ENCODE measurements at regions not wholly inside any gene's neighbourhood (a gene's known extent, or its start where the extent isn't known, plus 50 kb on each side); places are given as distances from the start of the nearest gene placed in this dataset.

GRCh38 chr12:24083838-24084237, 134.4 kb upstream of the SOX5 start:
- TF ChIP-seq CTCF (IDR thresholded peaks at IDR 0.05; ENCODE audit: insufficient read depth, low read length): no peak
- no peak for DNase-seq (ENCODE audit: low read depth)
- no peak overlapping the region for H3K4me3 ChIP-seq (ENCODE audit: low read depth, low read length)

DNA sequence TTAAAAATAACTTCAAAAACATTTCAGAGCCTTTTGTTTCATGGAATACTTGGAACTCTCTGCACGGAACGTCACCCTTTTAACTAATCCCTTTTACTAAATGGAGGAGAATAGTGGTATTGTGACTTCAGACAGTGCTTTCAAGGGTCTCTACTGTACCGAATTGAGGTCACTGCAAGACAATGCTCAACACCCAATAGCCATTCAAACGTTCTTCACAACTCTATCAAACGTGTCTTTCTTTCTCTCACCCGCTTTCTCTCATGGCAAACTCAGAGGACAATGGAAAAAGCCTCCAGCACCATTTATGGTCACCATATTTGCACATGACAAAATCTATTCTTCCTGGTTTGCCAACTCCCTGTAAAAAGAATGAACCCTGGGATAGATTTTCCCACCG, 132.1 kb upstream of the SOX5 start:
- no peak overlapping the region for H3K4me3 ChIP-seq (ENCODE audit: low read depth, low read length)

GRCh38 chr12:24081092-24081529, 131.6 kb upstream of the SOX5 start:
- no peak overlapping the region for H3K4me3 ChIP-seq (ENCODE audit: low read depth, low read length)
- TF ChIP-seq CTCF (IDR thresholded peaks at IDR 0.05; ENCODE audit: insufficient read depth, low read length): no peak
- no peak for DNase-seq (ENCODE audit: low read depth)

More for the DNA sequence above, 132.1 kb upstream of the SOX5 start:
- TF ChIP-seq CTCF (IDR thresholded peaks at IDR 0.05; ENCODE audit: insufficient read depth, low read length): no peak
- no peak for DNase-seq (ENCODE audit: low read depth)

GRCh38 chr12:24080465-24080864, 131.0 kb upstream of the SOX5 start:
- no peak overlapping the region for H3K4me3 ChIP-seq (ENCODE audit: low read depth, low read length)
- DNase-seq (ENCODE audit: low read depth): no peak
- TF ChIP-seq CTCF (IDR thresholded peaks at IDR 0.05; ENCODE audit: insufficient read depth, low read length): no peak

- no peak for TF ChIP-seq CTCF (IDR thresholded peaks at IDR 0.05; ENCODE audit: insufficient read depth, low read length)
- H3K4me3 ChIP-seq (ENCODE audit: low read depth, low read length): no peak overlapping the region
- no peak for DNase-seq (ENCODE audit: low read depth)
These were observed 129.6 kb upstream of the SOX5 start for GRCh38 chr12:24079083-24079482.

DNA sequence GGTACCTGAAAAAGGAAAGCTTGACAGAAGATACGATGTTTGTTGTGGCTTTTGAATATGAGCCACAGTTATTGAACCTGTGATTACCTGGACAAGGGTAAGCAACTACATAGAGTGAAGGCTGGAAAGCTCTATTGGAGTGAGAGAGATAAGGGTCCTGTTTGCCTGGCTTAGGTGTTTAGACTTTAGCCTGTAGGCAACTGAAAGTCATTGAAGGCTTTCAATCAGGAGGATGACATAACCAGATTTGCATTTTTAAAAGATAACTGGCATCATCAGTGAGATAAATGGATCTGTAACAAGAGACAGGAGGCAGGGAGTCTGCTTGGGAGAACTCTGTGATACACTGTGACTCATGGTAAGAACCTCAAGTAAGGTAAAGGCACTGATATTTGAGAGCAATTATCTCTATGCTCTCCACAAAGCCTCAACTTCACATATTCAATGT, 128.9 kb upstream of the SOX5 start:
- DNase-seq (ENCODE audit: low read depth): no peak
- H3K4me3 ChIP-seq (ENCODE audit: low read depth, low read length): no peak overlapping the region
- no peak for TF ChIP-seq CTCF (IDR thresholded peaks at IDR 0.05; ENCODE audit: insufficient read depth, low read length)

- no peak for DNase-seq (ENCODE audit: low read depth)
- H3K4me3 ChIP-seq (ENCODE audit: low read depth, low read length): no peak overlapping the region
- TF ChIP-seq CTCF (IDR thresholded peaks at IDR 0.05; ENCODE audit: insufficient read depth, low read length): no peak
These were observed 127.7 kb upstream of the SOX5 start for GRCh38 chr12:24077161-24077560.

All from fibroblast of the aortic adventitia (primary cell).